Glutamatergic neuron (in vitro differentiated cells): ENCODE measurements at regions not wholly inside any gene's neighbourhood (a gene's known extent, or its start where the extent isn't known, plus 50 kb on each side); places are given as distances from the start of the nearest gene placed in this dataset.

Source experiments
- DNase-seq: peaks from one replicate; pipeline ENCODE4 v3.0.0; 2022
- H3K27ac Mint-ChIP-seq: one replicate; pipeline ENCODE4 v1.8.0; 2020; ENCODE audit warnings: mild to moderate bottlenecking, mixed read lengths, inconsistent platforms; ENCODE audit not compliant: unreplicated experiment
- H3K27me3 Mint-ChIP-seq: one replicate; pipeline ENCODE4 v1.8.0; 2020; ENCODE audit warnings: mild to moderate bottlenecking, moderate library complexity, mixed read lengths, inconsistent platforms; ENCODE audit not compliant: unreplicated experiment
- H3K36me3 Mint-ChIP-seq: one replicate; pipeline ENCODE4 v1.8.0; 2020; ENCODE audit warnings: mild to moderate bottlenecking, mixed read lengths, inconsistent platforms; ENCODE audit not compliant: unreplicated experiment
- H3K4me1 Mint-ChIP-seq: one replicate; pipeline ENCODE4 v1.8.0; 2020; ENCODE audit warnings: mild to moderate bottlenecking, low read depth, mixed read lengths, inconsistent platforms; ENCODE audit not compliant: unreplicated experiment
- H3K4me3 Mint-ChIP-seq: one replicate; pipeline ENCODE4 v1.8.0; 2020; ENCODE audit warnings: mild to moderate bottlenecking, mixed read lengths, inconsistent platforms; ENCODE audit not compliant: unreplicated experiment
- H3K9me3 Mint-ChIP-seq: one replicate; pipeline ENCODE4 v1.8.0; 2020; ENCODE audit warnings: mild to moderate bottlenecking, moderate library complexity, mixed read lengths, inconsistent platforms; ENCODE audit not compliant: unreplicated experiment
- TF ChIP-seq, protein P1 (sequence below): fragments of 200-600 bp; sonication (generic); IDR thresholded peaks from one replicate; pipeline ENCODE4 v1.5.0; 2021; ENCODE audit not compliant: partially characterized antibody, unreplicated experiment

GRCh38 chr13:85694992-85695391, 104.2 kb downstream of the SLITRK6 start:
- H3K4me1 Mint-ChIP-seq, result no peaks in the 10 kb centered on the region
- no peak for DNase-seq
- TF ChIP-seq, protein P1, sequence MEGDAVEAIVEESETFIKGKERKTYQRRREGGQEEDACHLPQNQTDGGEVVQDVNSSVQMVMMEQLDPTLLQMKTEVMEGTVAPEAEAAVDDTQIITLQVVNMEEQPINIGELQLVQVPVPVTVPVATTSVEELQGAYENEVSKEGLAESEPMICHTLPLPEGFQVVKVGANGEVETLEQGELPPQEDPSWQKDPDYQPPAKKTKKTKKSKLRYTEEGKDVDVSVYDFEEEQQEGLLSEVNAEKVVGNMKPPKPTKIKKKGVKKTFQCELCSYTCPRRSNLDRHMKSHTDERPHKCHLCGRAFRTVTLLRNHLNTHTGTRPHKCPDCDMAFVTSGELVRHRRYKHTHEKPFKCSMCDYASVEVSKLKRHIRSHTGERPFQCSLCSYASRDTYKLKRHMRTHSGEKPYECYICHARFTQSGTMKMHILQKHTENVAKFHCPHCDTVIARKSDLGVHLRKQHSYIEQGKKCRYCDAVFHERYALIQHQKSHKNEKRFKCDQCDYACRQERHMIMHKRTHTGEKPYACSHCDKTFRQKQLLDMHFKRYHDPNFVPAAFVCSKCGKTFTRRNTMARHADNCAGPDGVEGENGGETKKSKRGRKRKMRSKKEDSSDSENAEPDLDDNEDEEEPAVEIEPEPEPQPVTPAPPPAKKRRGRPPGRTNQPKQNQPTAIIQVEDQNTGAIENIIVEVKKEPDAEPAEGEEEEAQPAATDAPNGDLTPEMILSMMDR, result no peak
- no peak overlapping the region for H3K27ac Mint-ChIP-seq
- no peak overlapping the region for H3K4me3 Mint-ChIP-seq
- no peaks in the 10 kb centered on the region for H3K9me3 Mint-ChIP-seq
- no peaks in the 10 kb centered on the region for H3K27me3 Mint-ChIP-seq
- H3K36me3 Mint-ChIP-seq, result no peaks in the 10 kb centered on the region

DNA sequence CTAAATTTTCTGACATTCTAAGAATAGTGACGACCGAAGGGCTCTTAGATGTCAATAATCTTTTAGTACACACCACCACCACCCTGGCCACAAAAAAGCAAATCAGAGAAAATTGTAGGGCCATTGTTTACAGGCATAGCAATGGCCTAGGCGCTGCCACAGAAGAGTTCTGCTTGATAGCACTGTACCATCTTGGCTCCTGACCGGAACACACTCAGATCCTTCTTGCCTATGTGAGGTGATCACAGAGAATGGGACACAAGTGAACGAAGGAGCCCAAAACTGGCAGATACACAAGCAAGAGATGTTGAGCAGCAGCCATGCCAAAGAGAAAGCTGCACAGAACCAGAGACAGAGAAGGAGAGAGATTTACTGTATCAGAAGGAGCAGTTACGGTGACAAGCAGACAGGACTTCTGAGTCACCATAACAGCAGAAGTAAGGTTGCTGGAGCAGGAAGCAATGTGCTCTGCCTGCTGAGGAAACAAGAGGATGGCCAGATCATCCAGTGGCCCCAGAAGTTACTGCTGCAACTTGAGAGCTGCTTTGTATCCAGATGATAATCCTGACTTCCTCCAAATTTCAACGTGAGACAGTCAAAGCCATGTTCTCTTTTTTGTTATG, 105.2 kb downstream of the SLITRK6 start:
- no peaks in the 10 kb centered on the region for H3K27me3 Mint-ChIP-seq
- no peak overlapping the region for H3K27ac Mint-ChIP-seq
- no peak overlapping the region for H3K4me3 Mint-ChIP-seq
- no peaks in the 10 kb centered on the region for H3K9me3 Mint-ChIP-seq
- H3K4me1 Mint-ChIP-seq, result no peaks in the 10 kb centered on the region
- TF ChIP-seq, protein P1, result no peak
- no peak for DNase-seq
- H3K36me3 Mint-ChIP-seq, result no peaks in the 10 kb centered on the region

DNA sequence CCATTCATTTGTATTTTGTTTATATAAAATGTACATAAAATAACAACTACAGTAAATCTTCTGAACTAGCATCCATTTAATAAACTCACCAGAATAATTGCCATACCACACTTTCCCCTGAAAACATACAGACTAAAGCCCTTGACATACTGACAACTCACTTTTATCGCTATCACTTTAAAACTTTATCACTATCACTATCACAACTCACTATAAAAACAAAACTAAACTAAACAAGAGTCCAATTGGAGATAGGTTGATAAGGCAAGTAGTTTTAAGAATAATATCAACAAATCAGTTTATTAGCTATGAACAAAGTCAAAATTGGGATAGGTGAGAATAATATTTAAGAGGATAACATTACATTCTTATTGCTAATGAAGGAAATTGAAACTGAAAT, 108.9 kb downstream of the SLITRK6 start:
- Mint-ChIP-seq H3K4me1 (no peaks in the 10 kb centered on the region), H3K27me3 (no peaks in the 10 kb centered on the region), H3K4me3 (no peak overlapping the region), H3K36me3 (no peaks in the 10 kb centered on the region), H3K27ac (no peak overlapping the region), H3K9me3 (no peaks in the 10 kb centered on the region)
- DNase-seq, result no peak
- TF ChIP-seq, protein P1, result no peak

GRCh38 chr13:85685436-85685835, 113.8 kb downstream of the SLITRK6 start:
- DNase-seq, result no peak
- Mint-ChIP-seq H3K4me1 (no peaks in the 10 kb centered on the region), H3K9me3 (no peaks in the 10 kb centered on the region), H3K27me3 (no peaks in the 10 kb centered on the region), H3K36me3 (no peaks in the 10 kb centered on the region), H3K27ac (no peak overlapping the region), H3K4me3 (no peak overlapping the region)
- TF ChIP-seq, protein P1, result no peak

- H3K4me3 Mint-ChIP-seq, result no peak overlapping the region
- H3K27me3 Mint-ChIP-seq, result no peaks in the 10 kb centered on the region
- TF ChIP-seq, protein P1, result no peak
- no peak for DNase-seq
- no peak overlapping the region for H3K27ac Mint-ChIP-seq
- H3K9me3 Mint-ChIP-seq, result peaks cover 4% of the 10 kb centered on the region
- peaks cover 8% of the 10 kb centered on the region for H3K36me3 Mint-ChIP-seq
- H3K4me1 Mint-ChIP-seq, result peaks cover 3% of the 10 kb centered on the region
These were observed 123.9 kb downstream of the SLITRK6 start for GRCh38 chr13:85675151-85675907.
